ENCODE measurements at regions not wholly inside any gene's neighbourhood (a gene's known extent, or its start where the extent isn't known, plus 50 kb on each side); places are given as distances from the start of the nearest gene placed in this dataset.

GRCh38 chr11:49303080-49303479 is 94.7 kb upstream of the FOLH1 start:
- no peak for TF ChIP-seq POLR2A (IDR thresholded peaks at IDR 0.05)
- TF ChIP-seq POLR2AphosphoS5 (IDR thresholded peaks at IDR 0.05): no peak
- no peak for TF ChIP-seq CTCF (IDR thresholded peaks at IDR 0.05)

Measured in gastroesophageal sphincter (tissue), 3 donors.